Keratinocyte (primary cell): ENCODE measurements at regions not wholly inside any gene's neighbourhood (a gene's known extent, or its start where the extent isn't known, plus 50 kb on each side); places are given as distances from the start of the nearest gene placed in this dataset.

ENCODE experiments used
- DNase-seq: peaks from one replicate; pipeline ENCODE4 v3.0.0-alpha.2; 2011; ENCODE audit warnings: low read depth, missing footprints, low spot score
- FAIRE-seq: peaks from 2 replicates; lab custom pipeline; 2011; peaks lifted over from hg19 to GRCh38; lab: Jason Lieb, UNC
- H2AFZ ChIP-seq: 2 replicates; pipeline ENCODE4 v1.6.0; 2012; ENCODE audit warnings: low read length, control low read depth, inconsistent platforms; ENCODE audit not compliant: control insufficient read depth
- H3K27ac ChIP-seq: 2 replicates; pipeline ENCODE4 v1.5.1; 2011; ENCODE audit warnings: low read length; ENCODE audit not compliant: control insufficient read depth, insufficient read depth
- H3K27me3 ChIP-seq: 3 replicates; pipeline ENCODE4 v1.6.0; 2011; ENCODE audit warnings: low read length; ENCODE audit not compliant: control insufficient read depth, insufficient read depth; ENCODE audit errors: extremely low read depth
- H3K36me3 ChIP-seq, 2 experiments: 2 replicates in 1 of 2; 3 replicates in 1 of 2; pipeline ENCODE4 v1.5.1; 2011; ENCODE audit warnings: low read length in 2 of 2, mild to moderate bottlenecking in 1 of 2; ENCODE audit not compliant: control insufficient read depth in 2 of 2, insufficient read depth in 2 of 2; ENCODE audit errors: extremely low read depth in 1 of 2
- H3K4me1 ChIP-seq: 3 replicates; pipeline ENCODE4 v1.5.1; 2011; ENCODE audit warnings: low read length; ENCODE audit not compliant: control insufficient read depth, insufficient read depth; ENCODE audit errors: extremely low read depth
- H3K4me2 ChIP-seq: 3 replicates; pipeline ENCODE4 v1.6.0; 2011; ENCODE audit warnings: low read depth, low read length; ENCODE audit not compliant: control insufficient read depth, insufficient read depth; ENCODE audit errors: extremely low read depth
- H3K4me3 ChIP-seq, 3 experiments: fragments of 200-600 bp in 1 of 3; sonication (generic) in 1 of 3; 2 replicates in 2 of 3; 3 replicates in 1 of 3; pipeline ENCODE4 v1.5.1; 2011 to 2016; ENCODE audit warnings: low read length in 3 of 3, mild to moderate bottlenecking in 3 of 3, control low read depth in 2 of 3, inconsistent platforms in 1 of 3, low read depth in 1 of 3, mixed read lengths in 1 of 3, mixed run types in 1 of 3, moderate library complexity in 1 of 3; ENCODE audit not compliant: control insufficient read depth in 2 of 3, insufficient read depth in 2 of 3; ENCODE audit errors: extremely low read depth in 1 of 3
- H3K79me2 ChIP-seq: 2 replicates; pipeline ENCODE4 v1.6.0; 2012; ENCODE audit warnings: low read length; ENCODE audit not compliant: control insufficient read depth, insufficient read depth
- H3K9ac ChIP-seq: 3 replicates; pipeline ENCODE4 v1.6.0; 2011; ENCODE audit warnings: low read length; ENCODE audit not compliant: control insufficient read depth, insufficient read depth; ENCODE audit errors: extremely low read depth
- H3K9me1 ChIP-seq: 3 replicates; pipeline ENCODE4 v1.6.0; 2011; ENCODE audit warnings: low read length; ENCODE audit not compliant: control insufficient read depth, insufficient read depth; ENCODE audit errors: extremely low read depth
- H3K9me3 ChIP-seq: 2 replicates; pipeline ENCODE4 v1.5.1; 2012; ENCODE audit warnings: low read depth, low read length; ENCODE audit not compliant: control insufficient read depth
- H4K20me1 ChIP-seq: 3 replicates; pipeline ENCODE4 v1.6.0; 2011; ENCODE audit warnings: low read length; ENCODE audit not compliant: control insufficient read depth, insufficient read depth; ENCODE audit errors: extremely low read depth
- EZH2 ChIP-seq: IDR thresholded peaks from one replicate; pipeline ENCODE4 v1.6.1; 2012; ENCODE audit warnings: inconsistent platforms, mild to moderate bottlenecking, low read length, moderate library complexity
- dilution Hi-C: fragments of 300-500 bp; cut with MboI; formaldehyde crosslinking; loops from one replicate; pipeline ENCODE4 v1.7.0; 2020; ENCODE audit warnings: low sequenced_read_pairs; ENCODE audit not compliant: extremely low pct_ligation_motif_present
- TF ChIP-seq, protein P1 (sequence below), 3 experiments: IDR thresholded peaks in 1 of 3; conservative IDR thresholded peaks in 1 of 3; optimal IDR thresholded peaks in 1 of 3; 2 replicates in 2 of 3; 3 replicates in 1 of 3; pipeline versions ENCODE3 to v1.5.1; 2011; ENCODE audit warnings: low read length in 3 of 3, mild to moderate bottlenecking in 3 of 3, moderate library complexity in 2 of 3, control low read depth in 1 of 3, inconsistent platforms in 1 of 3; ENCODE audit not compliant: insufficient read depth in 2 of 3; ENCODE audit errors: extremely low read depth in 1 of 3

DNA sequence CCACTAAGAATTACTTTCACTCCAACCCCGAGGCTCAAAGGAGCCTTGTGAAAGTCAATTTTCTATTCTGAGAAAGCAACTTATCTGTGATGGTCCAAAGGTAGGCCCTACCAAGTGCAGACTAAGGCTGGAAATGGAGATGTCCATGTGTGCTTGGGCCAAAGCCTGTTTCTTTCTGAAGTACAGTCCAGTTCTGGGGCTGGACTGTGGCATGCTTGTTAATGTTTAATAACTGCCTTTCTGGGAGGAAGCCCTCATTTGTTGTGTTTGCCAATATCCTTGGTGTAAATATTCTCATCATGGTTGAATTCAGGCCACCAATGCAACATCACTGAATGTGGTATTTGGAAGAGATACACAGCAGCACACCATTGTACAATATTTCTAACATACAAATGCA lies 182.3 kb upstream of the BCL6 start:
- Histone ChIP-seq H3K27me3 (no peaks in the 10 kb centered on the region), H3K27ac (no peak overlapping the region), H3K4me2 (no peak overlapping the region), H3K9me3 (peaks cover 2% of the 10 kb centered on the region), H4K20me1 (no peaks in the 10 kb centered on the region), H3K79me2 (no peaks in the 10 kb centered on the region), H3K4me1 (peaks cover 2% of the 10 kb centered on the region), H3K36me3 (no peaks in the 10 kb centered on the region), H3K9me1 (no peaks in the 10 kb centered on the region), H3K9ac (no peak overlapping the region), H2AFZ (no peak overlapping the region), H3K4me3 (no peak overlapping the region)
- dilution Hi-C loops = no loop called here
- TF ChIP-seq, protein P1, sequence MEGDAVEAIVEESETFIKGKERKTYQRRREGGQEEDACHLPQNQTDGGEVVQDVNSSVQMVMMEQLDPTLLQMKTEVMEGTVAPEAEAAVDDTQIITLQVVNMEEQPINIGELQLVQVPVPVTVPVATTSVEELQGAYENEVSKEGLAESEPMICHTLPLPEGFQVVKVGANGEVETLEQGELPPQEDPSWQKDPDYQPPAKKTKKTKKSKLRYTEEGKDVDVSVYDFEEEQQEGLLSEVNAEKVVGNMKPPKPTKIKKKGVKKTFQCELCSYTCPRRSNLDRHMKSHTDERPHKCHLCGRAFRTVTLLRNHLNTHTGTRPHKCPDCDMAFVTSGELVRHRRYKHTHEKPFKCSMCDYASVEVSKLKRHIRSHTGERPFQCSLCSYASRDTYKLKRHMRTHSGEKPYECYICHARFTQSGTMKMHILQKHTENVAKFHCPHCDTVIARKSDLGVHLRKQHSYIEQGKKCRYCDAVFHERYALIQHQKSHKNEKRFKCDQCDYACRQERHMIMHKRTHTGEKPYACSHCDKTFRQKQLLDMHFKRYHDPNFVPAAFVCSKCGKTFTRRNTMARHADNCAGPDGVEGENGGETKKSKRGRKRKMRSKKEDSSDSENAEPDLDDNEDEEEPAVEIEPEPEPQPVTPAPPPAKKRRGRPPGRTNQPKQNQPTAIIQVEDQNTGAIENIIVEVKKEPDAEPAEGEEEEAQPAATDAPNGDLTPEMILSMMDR (optimal IDR thresholded peaks at IDR 0.05 in 1 of 3, IDR thresholded peaks at IDR 0.05 in 1 of 3, conservative IDR thresholded peaks at IDR 0.05 in 1 of 3; ENCODE audit: extremely low read depth in 1 of 3, insufficient read depth in 2 of 3, low read length in 3 of 3) = no peak
- TF ChIP-seq EZH2 = no peak
- no peak for DNase-seq
- FAIRE-seq = no peak

DNA sequence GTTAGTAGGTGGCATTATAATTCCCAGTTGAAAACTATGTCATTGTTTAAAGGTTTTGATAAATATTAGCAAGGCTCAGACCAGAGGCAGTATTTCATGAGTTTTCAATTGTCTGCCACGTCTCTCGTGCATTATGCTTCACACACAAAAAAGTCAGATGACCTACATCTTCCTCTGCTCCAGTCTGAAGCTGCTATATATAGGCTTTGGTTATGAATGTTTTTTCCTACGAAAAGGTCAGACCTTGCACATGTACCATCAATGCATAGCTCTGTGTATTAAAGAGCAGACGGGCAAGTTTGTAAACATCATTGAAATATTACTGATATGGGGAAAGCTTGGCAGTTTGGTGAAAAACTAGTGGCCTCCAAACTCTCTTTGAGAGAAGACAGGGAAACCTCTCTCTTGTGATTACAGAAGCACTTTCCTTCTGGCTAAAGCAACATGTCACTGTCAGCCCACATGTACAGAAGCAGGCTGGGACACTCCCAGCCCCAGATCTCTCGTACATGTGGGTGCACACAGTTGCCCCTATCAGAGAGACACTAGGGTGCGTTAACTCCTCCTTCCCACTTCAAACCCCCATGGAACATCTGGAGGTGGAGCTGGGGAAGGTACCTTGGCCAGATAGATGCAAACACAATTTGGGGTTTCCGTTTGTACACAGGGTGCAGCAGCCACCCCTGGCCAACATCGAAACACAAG lies 184.0 kb upstream of the BCL6 start:
- dilution Hi-C loops = no loop called here

More for the DNA sequence above, 184.0 kb upstream of the BCL6 start:
- H3K4me2 ChIP-seq = no peak overlapping the region
- no peak for DNase-seq
- H4K20me1 ChIP-seq = no peaks in the 10 kb centered on the region
- no peaks in the 10 kb centered on the region for H3K9me1 ChIP-seq
- H3K9ac ChIP-seq = no peak overlapping the region
- H3K4me1 ChIP-seq = no peaks in the 10 kb centered on the region
- no peak overlapping the region for H3K27ac ChIP-seq
- no peaks in the 10 kb centered on the region for H3K79me2 ChIP-seq
- H3K27me3 ChIP-seq = no peaks in the 10 kb centered on the region
- H3K4me3 ChIP-seq = no peak overlapping the region
- no peak for FAIRE-seq
- no peaks in the 10 kb centered on the region for H3K36me3 ChIP-seq
- peaks cover 1% of the 10 kb centered on the region for H3K9me3 ChIP-seq
- no peak for TF ChIP-seq EZH2
- TF ChIP-seq, protein P1 (optimal IDR thresholded peaks at IDR 0.05 in 1 of 3, IDR thresholded peaks at IDR 0.05 in 1 of 3, conservative IDR thresholded peaks at IDR 0.05 in 1 of 3; ENCODE audit: extremely low read depth in 1 of 3, insufficient read depth in 2 of 3, low read length in 3 of 3) = no peak
- no peak overlapping the region for H2AFZ ChIP-seq
